HL-60 (cell line): ENCODE measurements at regions not wholly inside any gene's neighbourhood (a gene's known extent, or its start where the extent isn't known, plus 50 kb on each side); places are given as distances from the start of the nearest gene placed in this dataset.

ENCODE experiments used
- DNase-seq, 2 experiments: peaks; one replicate each; pipeline ENCODE4 v3.0.0-alpha.2; 2010 to 2020; ENCODE audit warnings: low read depth in 1 of 2, low spot score in 1 of 2
- H3K27ac ChIP-seq: fragments of 250-450 bp; sonication (Bioruptor Pico); replicated peaks from 2 replicates; pipeline ENCODE4 v1.5.1; 2020; ENCODE audit warnings: mild to moderate bottlenecking, moderate library complexity
- H3K27me3 ChIP-seq: fragments of 250-450 bp; sonication (Bioruptor Pico); 2 replicates; pipeline ENCODE4 v1.5.1; 2021; ENCODE audit warnings: mild to moderate bottlenecking, moderate library complexity; ENCODE audit not compliant: insufficient read depth, poor library complexity, severe bottlenecking
- H3K4me3 ChIP-seq: replicated peaks from 2 replicates; pipeline ENCODE4 v1.5.1; 2011; ENCODE audit warnings: mild to moderate bottlenecking, control low read depth, low read length; ENCODE audit not compliant: insufficient read depth
- GABPA ChIP-seq: IDR thresholded peaks from 2 replicates; pipeline ENCODE4 v1.6.1; 2012; ENCODE audit warnings: low read depth
- POLR2AphosphoS5 ChIP-seq: IDR thresholded peaks from 2 replicates; pipeline ENCODE4 v1.6.1; 2012; ENCODE audit warnings: low read depth
- SPI1 ChIP-seq: IDR thresholded peaks from 2 replicates; pipeline ENCODE4 v1.6.1; 2012; ENCODE audit warnings: low read depth, mild to moderate bottlenecking, borderline replicate concordance
- TF ChIP-seq, protein P1 (sequence below): IDR thresholded peaks from 2 replicates; pipeline ENCODE4 v1.6.1; 2012; ENCODE audit warnings: low read depth; ENCODE audit not compliant: insufficient replicate concordance
- TF ChIP-seq, protein P2 (sequence below): IDR thresholded peaks from one replicate; pipeline ENCODE4 v1.5.1; 2011; ENCODE audit warnings: low read length, control low read depth, inconsistent platforms; ENCODE audit not compliant: insufficient read depth

DNA sequence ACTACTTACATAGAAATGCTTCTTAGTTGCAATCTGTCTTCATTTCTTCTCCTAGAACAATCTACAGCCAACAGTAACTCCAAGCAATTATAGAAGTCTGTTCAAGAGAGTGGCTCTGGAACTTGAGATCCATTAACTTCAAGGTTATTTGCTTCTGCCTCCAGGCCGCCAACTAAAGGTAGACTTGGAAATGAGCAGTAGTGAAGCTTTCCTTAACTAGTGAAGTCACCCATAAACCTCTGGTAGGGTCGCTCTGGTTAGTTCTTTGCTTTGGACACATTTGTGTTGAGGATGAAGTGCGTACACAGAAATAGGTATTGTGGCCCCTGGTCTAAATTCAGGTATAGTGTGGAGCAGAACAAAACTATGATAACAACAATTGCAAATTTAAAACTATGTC, 809.9 kb upstream of the RGS18 start:
- H3K27ac ChIP-seq = no peak overlapping the region

DNA sequence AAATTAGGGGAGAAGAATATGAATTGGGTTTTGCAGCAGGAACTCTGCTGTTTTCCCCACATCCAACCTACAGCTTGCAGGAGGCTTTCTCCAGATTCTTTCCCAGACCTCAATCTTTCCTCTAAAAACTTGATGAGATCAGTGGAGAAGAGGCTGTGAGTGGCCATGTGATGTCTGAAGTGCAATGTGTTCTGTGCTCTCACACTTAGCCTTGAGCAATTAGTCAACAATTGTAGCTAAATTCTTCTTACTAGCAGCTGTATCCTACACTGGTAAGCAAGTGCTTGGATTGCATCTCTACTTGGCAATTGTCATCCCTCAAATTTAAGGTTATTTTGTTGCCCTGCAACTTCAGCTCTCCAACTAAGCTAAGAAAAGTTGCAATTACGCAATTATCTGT, 807.3 kb upstream of the RGS18 start:
- TF ChIP-seq GABPA (no peak), POLR2AphosphoS5 (no peak), SPI1 (no peak)
- TF ChIP-seq, protein P1, sequence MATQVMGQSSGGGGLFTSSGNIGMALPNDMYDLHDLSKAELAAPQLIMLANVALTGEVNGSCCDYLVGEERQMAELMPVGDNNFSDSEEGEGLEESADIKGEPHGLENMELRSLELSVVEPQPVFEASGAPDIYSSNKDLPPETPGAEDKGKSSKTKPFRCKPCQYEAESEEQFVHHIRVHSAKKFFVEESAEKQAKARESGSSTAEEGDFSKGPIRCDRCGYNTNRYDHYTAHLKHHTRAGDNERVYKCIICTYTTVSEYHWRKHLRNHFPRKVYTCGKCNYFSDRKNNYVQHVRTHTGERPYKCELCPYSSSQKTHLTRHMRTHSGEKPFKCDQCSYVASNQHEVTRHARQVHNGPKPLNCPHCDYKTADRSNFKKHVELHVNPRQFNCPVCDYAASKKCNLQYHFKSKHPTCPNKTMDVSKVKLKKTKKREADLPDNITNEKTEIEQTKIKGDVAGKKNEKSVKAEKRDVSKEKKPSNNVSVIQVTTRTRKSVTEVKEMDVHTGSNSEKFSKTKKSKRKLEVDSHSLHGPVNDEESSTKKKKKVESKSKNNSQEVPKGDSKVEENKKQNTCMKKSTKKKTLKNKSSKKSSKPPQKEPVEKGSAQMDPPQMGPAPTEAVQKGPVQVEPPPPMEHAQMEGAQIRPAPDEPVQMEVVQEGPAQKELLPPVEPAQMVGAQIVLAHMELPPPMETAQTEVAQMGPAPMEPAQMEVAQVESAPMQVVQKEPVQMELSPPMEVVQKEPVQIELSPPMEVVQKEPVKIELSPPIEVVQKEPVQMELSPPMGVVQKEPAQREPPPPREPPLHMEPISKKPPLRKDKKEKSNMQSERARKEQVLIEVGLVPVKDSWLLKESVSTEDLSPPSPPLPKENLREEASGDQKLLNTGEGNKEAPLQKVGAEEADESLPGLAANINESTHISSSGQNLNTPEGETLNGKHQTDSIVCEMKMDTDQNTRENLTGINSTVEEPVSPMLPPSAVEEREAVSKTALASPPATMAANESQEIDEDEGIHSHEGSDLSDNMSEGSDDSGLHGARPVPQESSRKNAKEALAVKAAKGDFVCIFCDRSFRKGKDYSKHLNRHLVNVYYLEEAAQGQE = no peak
- TF ChIP-seq, protein P2, sequence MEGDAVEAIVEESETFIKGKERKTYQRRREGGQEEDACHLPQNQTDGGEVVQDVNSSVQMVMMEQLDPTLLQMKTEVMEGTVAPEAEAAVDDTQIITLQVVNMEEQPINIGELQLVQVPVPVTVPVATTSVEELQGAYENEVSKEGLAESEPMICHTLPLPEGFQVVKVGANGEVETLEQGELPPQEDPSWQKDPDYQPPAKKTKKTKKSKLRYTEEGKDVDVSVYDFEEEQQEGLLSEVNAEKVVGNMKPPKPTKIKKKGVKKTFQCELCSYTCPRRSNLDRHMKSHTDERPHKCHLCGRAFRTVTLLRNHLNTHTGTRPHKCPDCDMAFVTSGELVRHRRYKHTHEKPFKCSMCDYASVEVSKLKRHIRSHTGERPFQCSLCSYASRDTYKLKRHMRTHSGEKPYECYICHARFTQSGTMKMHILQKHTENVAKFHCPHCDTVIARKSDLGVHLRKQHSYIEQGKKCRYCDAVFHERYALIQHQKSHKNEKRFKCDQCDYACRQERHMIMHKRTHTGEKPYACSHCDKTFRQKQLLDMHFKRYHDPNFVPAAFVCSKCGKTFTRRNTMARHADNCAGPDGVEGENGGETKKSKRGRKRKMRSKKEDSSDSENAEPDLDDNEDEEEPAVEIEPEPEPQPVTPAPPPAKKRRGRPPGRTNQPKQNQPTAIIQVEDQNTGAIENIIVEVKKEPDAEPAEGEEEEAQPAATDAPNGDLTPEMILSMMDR = no peak
- Histone ChIP-seq H3K27me3 (no peaks in the 10 kb centered on the region), H3K27ac (no peak overlapping the region), H3K4me3 (no peak overlapping the region)
- DNase-seq = no peak

More for the DNA sequence above, 809.9 kb upstream of the RGS18 start:
- Histone ChIP-seq H3K27me3 (no peaks in the 10 kb centered on the region), H3K4me3 (no peak overlapping the region)
- TF ChIP-seq GABPA (no peak), POLR2AphosphoS5 (no peak), SPI1 (no peak)
- TF ChIP-seq, protein P2 = no peak
- TF ChIP-seq, protein P1 = no peak
- no peak for DNase-seq

DNA sequence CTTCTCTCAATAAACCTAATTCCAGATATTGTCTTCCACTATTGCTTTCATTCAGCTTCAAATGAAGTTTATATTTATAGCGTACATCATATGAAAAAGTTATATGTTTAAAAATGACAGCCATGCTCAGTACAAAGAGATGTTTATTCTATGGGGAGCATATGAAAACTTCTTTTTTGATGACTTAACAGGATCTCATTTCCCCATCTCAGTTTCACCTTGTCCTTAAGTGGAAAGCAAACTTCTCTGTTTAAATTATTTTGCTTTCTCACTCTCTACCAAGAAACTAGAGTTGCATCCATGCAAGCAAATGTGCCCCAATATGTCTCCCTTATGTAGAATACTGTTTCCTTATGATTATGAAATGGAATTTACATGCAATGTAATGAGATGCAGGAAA, 799.5 kb upstream of the RGS18 start:
- TF ChIP-seq, protein P1 = no peak
- TF ChIP-seq SPI1 = no peak
- TF ChIP-seq GABPA = no peak
- TF ChIP-seq, protein P2 = no peak
- no peak for TF ChIP-seq POLR2AphosphoS5
- no peak for DNase-seq
- H3K27ac ChIP-seq = no peak overlapping the region
- no peaks in the 10 kb centered on the region for H3K27me3 ChIP-seq
- H3K4me3 ChIP-seq = no peak overlapping the region
